Fibroblast of skin of left quadriceps (primary cell): ENCODE measurements at regions not wholly inside any gene's neighbourhood (a gene's known extent, or its start where the extent isn't known, plus 50 kb on each side); places are given as distances from the start of the nearest gene placed in this dataset.
"Not testable (repeated sequence)": the region's sequence is repeated elsewhere in the genome, so short reads cannot be mapped to it uniquely, and the experiment has no call there.

Source experiments
- DNase-seq, 2 experiments: peaks; one replicate each; pipeline ENCODE4 v3.0.0-alpha.2; 2013; ENCODE audit warnings: low read depth in 2 of 2

- DNase-seq, result not testable (repeated sequence)
Measured at GRCh38 chr21:13820286-13820685, 210.7 kb downstream of the POTED start.

DNA sequence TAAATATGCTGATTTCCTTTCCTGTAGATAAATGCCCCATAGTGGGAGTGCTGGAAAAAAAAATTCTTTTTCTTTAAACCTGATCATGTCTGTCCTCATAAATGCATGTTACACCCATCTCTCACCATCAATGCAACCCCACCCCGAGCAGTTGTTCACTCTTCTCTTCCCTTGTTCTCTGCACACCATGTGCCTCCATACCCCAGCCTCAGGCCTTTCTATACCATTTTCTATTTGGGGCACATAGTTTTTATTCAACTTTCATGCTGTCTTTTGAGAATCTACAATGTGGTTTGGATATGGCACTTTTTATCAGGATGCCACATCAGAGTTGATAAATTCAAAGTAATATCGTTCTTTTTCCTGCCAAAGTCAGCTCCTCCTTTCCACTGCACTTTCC is 202.6 kb downstream of the POTED start:
- not testable (repeated sequence) for DNase-seq

DNA sequence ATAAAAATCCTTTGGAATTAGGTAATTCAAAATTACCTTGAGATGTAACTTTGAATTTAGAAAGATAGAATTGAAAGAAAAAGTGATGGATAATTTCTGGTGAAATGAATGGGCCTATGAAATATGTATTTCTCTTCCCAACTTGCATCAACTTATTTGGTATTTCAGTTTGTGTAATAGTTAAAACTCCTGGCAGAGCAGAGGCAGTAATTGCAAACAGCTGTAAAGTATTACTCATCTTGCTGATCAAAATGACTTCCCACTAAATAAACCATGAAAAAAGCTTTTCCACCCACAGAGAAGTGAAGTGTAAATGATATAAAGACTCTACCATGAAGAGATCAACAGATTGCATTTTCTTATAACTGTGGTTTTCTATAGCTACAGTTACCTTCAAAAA is 201.0 kb downstream of the POTED start:
- DNase-seq, result not testable (repeated sequence)

DNA sequence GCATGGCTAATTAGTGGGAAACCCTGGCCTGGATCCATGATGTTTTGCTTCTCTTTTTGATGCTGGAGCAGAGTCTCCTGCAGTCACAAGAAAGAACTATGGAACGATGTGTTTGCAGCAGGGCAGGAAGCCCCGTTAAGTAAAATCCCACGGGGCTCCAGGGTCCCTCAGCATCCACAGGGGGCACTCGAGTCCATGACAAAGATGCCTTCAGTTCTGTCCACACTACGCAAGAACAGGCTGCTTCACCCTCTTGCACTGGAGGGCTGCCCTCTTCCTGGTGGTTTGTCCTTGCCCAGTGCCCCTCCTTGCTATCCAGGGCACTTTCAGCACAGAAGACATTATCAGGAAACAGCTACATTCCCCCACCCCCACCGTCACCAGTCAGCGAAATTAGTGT is 196.9 kb downstream of the POTED start:
- DNase-seq, result not testable (repeated sequence)

- DNase-seq, result not testable (repeated sequence)
Measured at GRCh38 chr21:13802757-13803156, 193.2 kb downstream of the POTED start.
